Spleen (tissue), 7 donors: ENCODE measurements at regions not wholly inside any gene's neighbourhood (a gene's known extent, or its start where the extent isn't known, plus 50 kb on each side); places are given as distances from the start of the nearest gene placed in this dataset.

Experiments
- CTCF ChIP-seq, 11 experiments: fragments of 200-600 bp in 7 of 11; fragments of 450-650 bp in 4 of 11; sonication (generic) in 4 of 11; IDR thresholded peaks in 8 of 11; conservative IDR thresholded peaks in 3 of 11; 1 replicate in 7 of 11; 2 replicates in 4 of 11; pipeline versions ENCODE4 v1.4.0 to v1.8.0; 2016 to 2021; ENCODE audit warnings: antibody characterized with exemption in 11 of 11, inconsistent platforms in 4 of 11, mild to moderate bottlenecking in 1 of 11
- POLR2A ChIP-seq, 3 donors: fragments of 450-650 bp; IDR thresholded peaks; one replicate each; pipeline ENCODE4 v1.5.1; 2017; ENCODE audit warnings: antibody characterized with exemption in 3 of 3, mild to moderate bottlenecking in 1 of 3
- POLR2AphosphoS5 ChIP-seq, 3 donors: sonication (generic); formaldehyde crosslinking; IDR thresholded peaks; one replicate each; pipeline ENCODE4 v1.5.1; 2017; ENCODE audit warnings: antibody characterized with exemption in 3 of 3
- donor health status: DM: no; HTN: no; CAD: no; lungs with moderate emphysema.
- donor health status: DM: no; HTN: no; CAD: no.
- donor health status: DM: no; HTN: no; CAD: no.

DNA sequence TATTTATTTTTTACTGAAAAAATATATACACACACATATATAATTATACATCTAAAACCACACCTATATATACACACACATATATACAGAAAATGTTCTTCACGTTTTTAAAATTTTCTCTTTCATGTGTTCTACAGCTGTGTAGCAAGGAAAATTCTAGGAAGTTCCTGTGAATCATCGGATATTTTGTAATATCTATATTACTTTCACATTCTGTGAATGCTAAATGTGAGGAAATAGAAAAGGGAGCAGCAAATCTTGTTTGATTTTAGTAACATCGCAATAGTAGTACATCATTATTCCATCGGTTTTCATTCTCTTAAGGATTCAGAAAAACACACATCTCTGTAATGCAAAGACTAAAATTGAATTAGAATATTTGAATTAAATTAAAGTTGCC is 836.8 kb upstream of the NECTIN3 start:
- TF ChIP-seq CTCF (IDR thresholded peaks at IDR 0.05 in 8 of 11, conservative IDR thresholded peaks at IDR 0.05 in 3 of 11) = no peak
- TF ChIP-seq POLR2A (IDR thresholded peaks at IDR 0.05) = no peak
- no peak for TF ChIP-seq POLR2AphosphoS5 (IDR thresholded peaks at IDR 0.05)
